ENCODE measurements at regions not wholly inside any gene's neighbourhood (a gene's known extent, or its start where the extent isn't known, plus 50 kb on each side); places are given as distances from the start of the nearest gene placed in this dataset.

GRCh38 chr3:153029350-153029749, 132.7 kb upstream of the RAP2B start:
- no peaks in the 10 kb centered on the region for H4K20me1 ChIP-seq (ENCODE audit: insufficient read depth, low read length)
- no peak overlapping the region for H3K9ac ChIP-seq (ENCODE audit: low read depth, low read length)
- ATAC-seq (ENCODE audit: insufficient read depth, low read depth) (no peak), DNase-seq (no peak)
- H3K36me3 ChIP-seq (ENCODE audit: insufficient read depth, low read length): no peaks in the 10 kb centered on the region
- H3K9me3 ChIP-seq (ENCODE audit: insufficient read depth, low read length, severe bottlenecking): no peaks in the 10 kb centered on the region
- H3K4me3 ChIP-seq (ENCODE audit: low read depth in 1 of 2, low read length in 2 of 2): no peak overlapping the region
- H2AFZ ChIP-seq (ENCODE audit: low read depth, low read length): no peak overlapping the region
- no peak overlapping the region for H3K27ac ChIP-seq (ENCODE audit: low read length)
- no peak overlapping the region for H3K4me2 ChIP-seq (ENCODE audit: insufficient read depth, low read length)
- H3K79me2 ChIP-seq (ENCODE audit: insufficient read depth, low read length): no peaks in the 10 kb centered on the region
- TF ChIP-seq EZH2 (IDR thresholded peaks at IDR 0.05; ENCODE audit: borderline replicate concordance, low read depth, low read length, severe bottlenecking) (no peak), CTCF (IDR thresholded peaks at IDR 0.05; ENCODE audit: borderline replicate concordance, extremely low read depth, low read length, poor library complexity, severe bottlenecking) (no peak)
- no peaks in the 10 kb centered on the region for H3K4me1 ChIP-seq (ENCODE audit: insufficient read depth, low read length)
- no peaks in the 10 kb centered on the region for H3K27me3 ChIP-seq (ENCODE audit: insufficient read depth, low read length, poor library complexity)

- ATAC-seq (ENCODE audit: insufficient read depth, low read depth) (no peak), DNase-seq (no peak)
- TF ChIP-seq EZH2 (IDR thresholded peaks at IDR 0.05; ENCODE audit: borderline replicate concordance, low read depth, low read length, severe bottlenecking): no peak
- TF ChIP-seq CTCF (IDR thresholded peaks at IDR 0.05; ENCODE audit: borderline replicate concordance, extremely low read depth, low read length, poor library complexity, severe bottlenecking): no peak
Observed at GRCh38 chr3:153032891-153033290, 129.1 kb upstream of the RAP2B start.

GRCh38 chr3:153036846-153037245, 125.2 kb upstream of the RAP2B start:
- ATAC-seq (ENCODE audit: insufficient read depth, low read depth) (no peak), DNase-seq (no peak)
- Histone ChIP-seq H3K4me1 (ENCODE audit: insufficient read depth, low read length) (no peaks in the 10 kb centered on the region), H3K4me3 (ENCODE audit: low read depth in 1 of 2, low read length in 2 of 2) (no peak overlapping the region), H4K20me1 (ENCODE audit: insufficient read depth, low read length) (no peaks in the 10 kb centered on the region), H3K79me2 (ENCODE audit: insufficient read depth, low read length) (no peaks in the 10 kb centered on the region), H3K9ac (ENCODE audit: low read depth, low read length) (no peak overlapping the region), H3K27ac (ENCODE audit: low read length) (no peak overlapping the region), H3K9me3 (ENCODE audit: insufficient read depth, low read length, severe bottlenecking) (no peaks in the 10 kb centered on the region), H3K36me3 (ENCODE audit: insufficient read depth, low read length) (no peaks in the 10 kb centered on the region), H3K27me3 (ENCODE audit: insufficient read depth, low read length, poor library complexity) (no peaks in the 10 kb centered on the region), H2AFZ (ENCODE audit: low read depth, low read length) (no peak overlapping the region), H3K4me2 (ENCODE audit: insufficient read depth, low read length) (no peak overlapping the region)
- TF ChIP-seq EZH2 (IDR thresholded peaks at IDR 0.05; ENCODE audit: borderline replicate concordance, low read depth, low read length, severe bottlenecking) (no peak), CTCF (IDR thresholded peaks at IDR 0.05; ENCODE audit: borderline replicate concordance, extremely low read depth, low read length, poor library complexity, severe bottlenecking) (no peak)

More at GRCh38 chr3:153032891-153033290, 129.1 kb upstream of the RAP2B start:
- Histone ChIP-seq H3K4me1 (ENCODE audit: insufficient read depth, low read length) (no peaks in the 10 kb centered on the region), H3K36me3 (ENCODE audit: insufficient read depth, low read length) (no peaks in the 10 kb centered on the region), H3K9ac (ENCODE audit: low read depth, low read length) (no peak overlapping the region), H3K27ac (ENCODE audit: low read length) (no peak overlapping the region), H3K27me3 (ENCODE audit: insufficient read depth, low read length, poor library complexity) (no peaks in the 10 kb centered on the region), H3K4me2 (ENCODE audit: insufficient read depth, low read length) (no peak overlapping the region), H4K20me1 (ENCODE audit: insufficient read depth, low read length) (no peaks in the 10 kb centered on the region), H3K9me3 (ENCODE audit: insufficient read depth, low read length, severe bottlenecking) (no peaks in the 10 kb centered on the region), H2AFZ (ENCODE audit: low read depth, low read length) (no peak overlapping the region), H3K4me3 (ENCODE audit: low read depth in 1 of 2, low read length in 2 of 2) (no peak overlapping the region), H3K79me2 (ENCODE audit: insufficient read depth, low read length) (no peaks in the 10 kb centered on the region)

- Histone ChIP-seq H3K79me2 (ENCODE audit: insufficient read depth, low read length) (no peaks in the 10 kb centered on the region), H3K9me3 (ENCODE audit: insufficient read depth, low read length, severe bottlenecking) (no peaks in the 10 kb centered on the region), H3K27me3 (ENCODE audit: insufficient read depth, low read length, poor library complexity) (no peaks in the 10 kb centered on the region), H3K4me1 (ENCODE audit: insufficient read depth, low read length) (no peaks in the 10 kb centered on the region), H3K4me3 (ENCODE audit: low read depth in 1 of 2, low read length in 2 of 2) (no peak overlapping the region), H3K9ac (ENCODE audit: low read depth, low read length) (no peak overlapping the region), H3K36me3 (ENCODE audit: insufficient read depth, low read length) (no peaks in the 10 kb centered on the region), H3K4me2 (ENCODE audit: insufficient read depth, low read length) (no peak overlapping the region), H3K27ac (ENCODE audit: low read length) (no peak overlapping the region), H2AFZ (ENCODE audit: low read depth, low read length) (no peak overlapping the region), H4K20me1 (ENCODE audit: insufficient read depth, low read length) (no peaks in the 10 kb centered on the region)
- ATAC-seq (ENCODE audit: insufficient read depth, low read depth) (no peak), DNase-seq (no peak)
- no peak for TF ChIP-seq EZH2 (IDR thresholded peaks at IDR 0.05; ENCODE audit: borderline replicate concordance, low read depth, low read length, severe bottlenecking)
- TF ChIP-seq CTCF (IDR thresholded peaks at IDR 0.05; ENCODE audit: borderline replicate concordance, extremely low read depth, low read length, poor library complexity, severe bottlenecking): no peak
Observed at GRCh38 chr3:153038367-153038766, 123.7 kb upstream of the RAP2B start.
